Smooth muscle cell (in vitro differentiated cells): ENCODE measurements at regions not wholly inside any gene's neighbourhood (a gene's known extent, or its start where the extent isn't known, plus 50 kb on each side); places are given as distances from the start of the nearest gene placed in this dataset.

Source experiments
- DNase-seq: peaks from one replicate; lab custom pipeline; 2025; ENCODE audit not compliant: unreplicated experiment; lab: John Stamatoyannopoulos, UW
- H2AFZ ChIP-seq: fragments of 200-600 bp; sonication (generic); 2 replicates; pipeline ENCODE4 v1.6.0; 2016; ENCODE audit warnings: antibody characterized with exemption, low read depth, mild to moderate bottlenecking
- H3F3A ChIP-seq: fragments of 200-600 bp; sonication (generic); 2 replicates; pipeline ENCODE4 v1.6.0; 2017; ENCODE audit warnings: antibody characterized with exemption, low read depth
- H3K27ac ChIP-seq: fragments of 200-600 bp; sonication (generic); 2 replicates; pipeline ENCODE4 v1.5.1; 2016; ENCODE audit warnings: low read depth, mild to moderate bottlenecking
- H3K27me3 ChIP-seq: fragments of 200-600 bp; sonication (generic); 2 replicates; pipeline ENCODE4 v1.6.1; 2016; ENCODE audit warnings: low read depth, mild to moderate bottlenecking
- H3K36me3 ChIP-seq: fragments of 200-600 bp; sonication (generic); 2 replicates; pipeline ENCODE4 v1.5.1; 2016; ENCODE audit warnings: low read depth
- H3K4me1 ChIP-seq: fragments of 200-600 bp; sonication (generic); 2 replicates; pipeline ENCODE4 v1.5.1; 2016; ENCODE audit warnings: low read depth
- H3K4me2 ChIP-seq: fragments of 200-600 bp; sonication (generic); 2 replicates; pipeline ENCODE4 v1.6.0; 2016; ENCODE audit warnings: mild to moderate bottlenecking
- H3K4me3 ChIP-seq: fragments of 200-600 bp; sonication (generic); 2 replicates; pipeline ENCODE4 v1.5.1; 2016; ENCODE audit warnings: mild to moderate bottlenecking
- H3K79me2 ChIP-seq: fragments of 200-600 bp; sonication (generic); 2 replicates; pipeline ENCODE4 v1.6.0; 2016; ENCODE audit warnings: low read depth, mild to moderate bottlenecking
- H3K9ac ChIP-seq: fragments of 200-600 bp; sonication (generic); 2 replicates; pipeline ENCODE4 v1.6.0; 2016; ENCODE audit warnings: low read depth
- H3K9me3 ChIP-seq: fragments of 200-600 bp; sonication (generic); replicated peaks from 2 replicates; pipeline ENCODE4 v1.5.1; 2016; ENCODE audit warnings: low read depth
- H4K20me1 ChIP-seq: fragments of 200-600 bp; sonication (generic); 2 replicates; pipeline ENCODE4 v1.6.0; 2016; ENCODE audit warnings: low read depth
- WGBS: methylation state at CpG from one replicate; pipeline ENCODE4 v1.1.7; 2016; ENCODE audit warnings: low lambda C conversion rate; 5-methylcytosine and 5-hydroxymethylcytosine counted together
- TF ChIP-seq, protein P1 (sequence below): fragments of 200-600 bp; sonication (generic); IDR thresholded peaks from 2 replicates; pipeline ENCODE4 v1.5.1; 2017; ENCODE audit warnings: borderline replicate concordance, mild to moderate bottlenecking, antibody characterized with exemption; ENCODE audit not compliant: insufficient read depth, poor library complexity, severe bottlenecking

DNA sequence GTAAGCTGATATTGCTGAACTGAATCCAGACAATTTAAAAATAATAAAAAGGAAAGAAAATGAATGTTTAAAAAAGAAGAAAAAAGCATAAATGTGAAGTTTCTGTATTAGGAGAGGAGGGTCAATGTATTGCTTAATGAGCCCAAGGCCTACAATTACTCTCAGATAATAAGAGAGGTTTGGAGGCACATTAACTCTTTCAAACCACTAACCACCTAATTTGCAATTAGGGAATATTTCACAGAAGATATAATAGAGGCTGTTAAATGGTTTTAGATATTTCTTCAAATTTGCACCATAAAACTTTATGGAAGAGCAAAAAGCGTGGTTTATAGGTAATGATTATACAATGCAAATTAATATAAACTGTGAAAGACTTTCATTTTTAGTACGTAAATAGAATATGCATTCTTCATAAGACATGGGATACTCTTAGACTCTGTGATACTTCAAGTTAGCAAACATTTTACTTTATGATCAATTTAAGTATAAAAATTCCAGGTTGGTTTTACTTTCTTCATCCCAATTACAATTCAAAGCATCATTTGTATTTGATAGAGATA, 364.2 kb upstream of the GALNTL6 start:
- H3K36me3 ChIP-seq: no peaks in the 10 kb centered on the region
- no peaks in the 10 kb centered on the region for H3K79me2 ChIP-seq
- no peaks in the 10 kb centered on the region for H3K4me1 ChIP-seq
- H3F3A ChIP-seq: no peaks in the 10 kb centered on the region
- H3K9ac ChIP-seq: no peak overlapping the region
- 97% methylated on average over 2 of the region's 2 CpGs for WGBS
- no peak overlapping the region for H3K4me3 ChIP-seq
- no peak overlapping the region for H2AFZ ChIP-seq
- H4K20me1 ChIP-seq: no peaks in the 10 kb centered on the region
- H3K4me2 ChIP-seq: no peak overlapping the region
- no peak overlapping the region for H3K27ac ChIP-seq
- TF ChIP-seq, protein P1, sequence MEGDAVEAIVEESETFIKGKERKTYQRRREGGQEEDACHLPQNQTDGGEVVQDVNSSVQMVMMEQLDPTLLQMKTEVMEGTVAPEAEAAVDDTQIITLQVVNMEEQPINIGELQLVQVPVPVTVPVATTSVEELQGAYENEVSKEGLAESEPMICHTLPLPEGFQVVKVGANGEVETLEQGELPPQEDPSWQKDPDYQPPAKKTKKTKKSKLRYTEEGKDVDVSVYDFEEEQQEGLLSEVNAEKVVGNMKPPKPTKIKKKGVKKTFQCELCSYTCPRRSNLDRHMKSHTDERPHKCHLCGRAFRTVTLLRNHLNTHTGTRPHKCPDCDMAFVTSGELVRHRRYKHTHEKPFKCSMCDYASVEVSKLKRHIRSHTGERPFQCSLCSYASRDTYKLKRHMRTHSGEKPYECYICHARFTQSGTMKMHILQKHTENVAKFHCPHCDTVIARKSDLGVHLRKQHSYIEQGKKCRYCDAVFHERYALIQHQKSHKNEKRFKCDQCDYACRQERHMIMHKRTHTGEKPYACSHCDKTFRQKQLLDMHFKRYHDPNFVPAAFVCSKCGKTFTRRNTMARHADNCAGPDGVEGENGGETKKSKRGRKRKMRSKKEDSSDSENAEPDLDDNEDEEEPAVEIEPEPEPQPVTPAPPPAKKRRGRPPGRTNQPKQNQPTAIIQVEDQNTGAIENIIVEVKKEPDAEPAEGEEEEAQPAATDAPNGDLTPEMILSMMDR: no peak
- H3K27me3 ChIP-seq: no peaks in the 10 kb centered on the region
- H3K9me3 ChIP-seq: no peaks in the 10 kb centered on the region
- DNase-seq: no peak

DNA sequence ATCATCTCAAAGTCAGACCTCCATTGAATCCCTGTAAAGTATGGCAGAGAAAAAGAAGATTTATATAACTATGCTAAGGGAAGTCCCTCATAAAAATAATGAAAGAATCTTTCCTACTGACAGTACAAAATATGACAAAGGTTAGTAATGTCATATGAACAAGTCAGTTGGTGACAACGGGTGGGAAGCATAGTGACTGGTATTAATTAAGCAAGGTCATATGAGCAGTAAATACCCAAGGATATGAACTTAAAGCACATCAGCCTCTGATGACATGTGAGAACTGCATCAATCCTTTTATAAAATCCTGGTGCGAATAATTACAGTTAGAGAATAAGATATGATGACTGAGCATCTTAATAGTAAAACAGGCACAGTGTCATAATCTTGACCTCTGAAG, 364.8 kb upstream of the GALNTL6 start:
- no peak overlapping the region for H3K4me2 ChIP-seq
- no peaks in the 10 kb centered on the region for H3K27me3 ChIP-seq
- no peaks in the 10 kb centered on the region for H3K4me1 ChIP-seq
- H3K79me2 ChIP-seq: no peaks in the 10 kb centered on the region
- no peak overlapping the region for H2AFZ ChIP-seq
- no peaks in the 10 kb centered on the region for H3K36me3 ChIP-seq
- H3F3A ChIP-seq: no peaks in the 10 kb centered on the region
- 70% methylated on average over 2 of the region's 2 CpGs for WGBS
- H3K27ac ChIP-seq: no peak overlapping the region
- no peaks in the 10 kb centered on the region for H4K20me1 ChIP-seq
- no peak overlapping the region for H3K4me3 ChIP-seq
- no peak for DNase-seq
- TF ChIP-seq, protein P1: no peak
- no peaks in the 10 kb centered on the region for H3K9me3 ChIP-seq
- no peak overlapping the region for H3K9ac ChIP-seq

DNA sequence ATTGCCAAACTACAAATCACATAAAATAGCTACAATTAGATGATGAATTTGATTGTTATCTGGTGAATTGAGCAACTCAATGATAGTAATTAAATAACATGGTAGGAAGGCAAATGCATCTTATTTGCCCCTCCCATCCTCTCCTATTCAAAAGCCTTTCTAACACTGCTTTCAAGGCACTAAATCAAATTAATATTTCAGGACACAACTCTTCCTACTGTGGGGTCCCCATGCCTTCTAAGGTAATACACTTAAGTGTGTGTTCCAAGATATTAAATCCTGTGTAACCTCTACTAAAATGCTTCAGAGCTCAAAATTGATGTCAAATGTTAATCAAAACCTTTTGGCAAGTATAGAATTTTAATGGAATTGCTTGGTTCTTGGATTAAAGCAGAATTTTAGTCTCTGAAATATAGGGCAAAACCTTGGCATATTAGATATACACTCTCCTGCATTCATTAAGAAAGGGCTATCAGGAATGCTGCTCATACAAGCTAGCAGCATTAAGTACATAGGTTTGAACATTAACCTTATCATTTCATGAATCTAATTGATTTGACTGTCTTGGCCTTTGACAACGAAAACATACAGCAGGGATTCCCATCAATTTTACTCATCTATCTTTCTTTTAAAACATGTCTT, 371.8 kb upstream of the GALNTL6 start:
- no peaks in the 10 kb centered on the region for H3K36me3 ChIP-seq
- no peak overlapping the region for H3K4me3 ChIP-seq
- TF ChIP-seq, protein P1: no peak
- H3K4me2 ChIP-seq: no peak overlapping the region
- H2AFZ ChIP-seq: no peak overlapping the region
- H3K27me3 ChIP-seq: no peaks in the 10 kb centered on the region
- no peak overlapping the region for H3K9ac ChIP-seq
- 87% methylated on average over 1 of the region's 1 CpG for WGBS
- H3K4me1 ChIP-seq: no peaks in the 10 kb centered on the region
- no peaks in the 10 kb centered on the region for H3K9me3 ChIP-seq
- no peaks in the 10 kb centered on the region for H3K79me2 ChIP-seq
- H3K27ac ChIP-seq: no peak overlapping the region
- DNase-seq: no peak
- H4K20me1 ChIP-seq: no peaks in the 10 kb centered on the region
- H3F3A ChIP-seq: no peaks in the 10 kb centered on the region

DNA sequence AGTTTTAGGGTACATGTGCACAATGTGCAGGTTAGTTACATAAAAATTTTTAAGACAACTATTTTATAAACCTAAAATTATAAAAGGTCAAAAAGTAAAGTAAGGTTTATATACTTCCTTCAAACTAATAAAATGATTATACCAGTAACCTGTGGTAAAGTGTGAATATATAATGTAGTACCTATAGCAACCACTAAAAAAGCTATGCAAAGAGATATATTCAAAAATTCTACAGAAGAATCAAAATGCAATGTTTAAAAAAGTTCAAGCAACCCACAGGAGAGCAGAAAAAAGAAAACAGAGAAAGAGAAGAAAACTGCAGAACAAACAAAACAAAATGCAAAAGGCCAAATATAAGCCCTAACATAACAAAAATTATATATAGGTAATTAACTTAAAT, 379.5 kb upstream of the GALNTL6 start:
- DNase-seq: no peak
- Histone ChIP-seq H3K4me3 (no peak overlapping the region), H3K27me3 (no peaks in the 10 kb centered on the region)

More for the DNA sequence above, 379.5 kb upstream of the GALNTL6 start:
- Histone ChIP-seq H3K79me2 (no peaks in the 10 kb centered on the region), H3K9ac (no peak overlapping the region), H4K20me1 (no peaks in the 10 kb centered on the region), H3K4me2 (no peak overlapping the region), H2AFZ (no peak overlapping the region), H3K4me1 (no peaks in the 10 kb centered on the region), H3F3A (no peaks in the 10 kb centered on the region), H3K9me3 (no peaks in the 10 kb centered on the region), H3K27ac (no peak overlapping the region), H3K36me3 (no peaks in the 10 kb centered on the region)
- TF ChIP-seq, protein P1: no peak
